Astrocyte (in vitro differentiated cells and primary cell): ENCODE measurements at regions not wholly inside any gene's neighbourhood (a gene's known extent, or its start where the extent isn't known, plus 50 kb on each side); places are given as distances from the start of the nearest gene placed in this dataset.
"Not testable (repeated sequence)": the region's sequence is repeated elsewhere in the genome, so short reads cannot be mapped to it uniquely, and the experiment has no call there.

Experiments used
- DNase-seq: peaks from one replicate; pipeline ENCODE4 v3.0.0-alpha.2; 2010; ENCODE audit warnings: low read depth
- FAIRE-seq: peaks from 2 replicates; lab custom pipeline; 2011; peaks lifted over from hg19 to GRCh38; lab: Jason Lieb, UNC
- H2AFZ ChIP-seq: 2 replicates; pipeline ENCODE4 v1.6.0; 2012; ENCODE audit warnings: low read depth, low read length, inconsistent platforms
- H3K27ac ChIP-seq: 2 replicates; pipeline ENCODE4 v1.5.1; 2011; ENCODE audit warnings: low read depth, low read length, inconsistent platforms
- H3K27me3 ChIP-seq: 2 replicates; pipeline ENCODE4 v1.6.0; 2011; ENCODE audit warnings: low read length, inconsistent platforms; ENCODE audit not compliant: insufficient read depth
- H3K36me3 ChIP-seq: 2 replicates; pipeline ENCODE4 v1.5.1; 2011; ENCODE audit warnings: low read length, inconsistent platforms; ENCODE audit not compliant: insufficient read depth
- H3K4me1 ChIP-seq: 2 replicates; pipeline ENCODE4 v1.5.1; 2011; ENCODE audit warnings: low read length, inconsistent platforms; ENCODE audit not compliant: insufficient read depth
- H3K4me2 ChIP-seq: 2 replicates; pipeline ENCODE4 v1.6.0; 2012; ENCODE audit warnings: low read length, inconsistent platforms
- H3K4me3 ChIP-seq: 2 replicates; pipeline ENCODE4 v1.5.1; 2011; ENCODE audit warnings: low read depth, mild to moderate bottlenecking, low read length, inconsistent platforms; ENCODE audit not compliant: insufficient read depth
- H3K79me2 ChIP-seq: 2 replicates; pipeline ENCODE4 v1.6.0; 2012; ENCODE audit warnings: mild to moderate bottlenecking, low read length, inconsistent platforms; ENCODE audit not compliant: insufficient read depth
- H3K9ac ChIP-seq: 2 replicates; pipeline ENCODE4 v1.6.0; 2012; ENCODE audit warnings: mild to moderate bottlenecking, low read length, inconsistent platforms
- H3K9me3 ChIP-seq: 2 replicates; pipeline ENCODE4 v1.5.1; 2012; ENCODE audit warnings: low read depth, mild to moderate bottlenecking, low read length, inconsistent platforms; ENCODE audit not compliant: insufficient read depth
- H4K20me1 ChIP-seq: 2 replicates; pipeline ENCODE4 v1.6.0; 2012; ENCODE audit warnings: low read length, inconsistent platforms; ENCODE audit not compliant: insufficient read depth
- H3K27ac Mint-ChIP-seq: one replicate; pipeline ENCODE4 v1.8.0; 2021; ENCODE audit warnings: mild to moderate bottlenecking, mixed read lengths; ENCODE audit not compliant: unreplicated experiment
- H3K27me3 Mint-ChIP-seq: one replicate; pipeline ENCODE4 v1.8.0; 2021; ENCODE audit warnings: low read depth, mixed read lengths; ENCODE audit not compliant: unreplicated experiment
- H3K36me3 Mint-ChIP-seq: one replicate; pipeline ENCODE4 v1.8.0; 2021; ENCODE audit warnings: low read depth, mixed read lengths; ENCODE audit not compliant: unreplicated experiment
- H3K4me1 Mint-ChIP-seq: one replicate; pipeline ENCODE4 v1.8.0; 2021; ENCODE audit warnings: low read depth, mixed read lengths; ENCODE audit not compliant: unreplicated experiment
- H3K4me3 Mint-ChIP-seq: one replicate; pipeline ENCODE4 v1.8.0; 2021; ENCODE audit warnings: mild to moderate bottlenecking, moderate library complexity, mixed read lengths; ENCODE audit not compliant: unreplicated experiment
- H3K9me3 Mint-ChIP-seq: one replicate; pipeline ENCODE4 v1.8.0; 2021; ENCODE audit warnings: mild to moderate bottlenecking, mixed read lengths; ENCODE audit not compliant: unreplicated experiment
- EZH2 ChIP-seq: IDR thresholded peaks from 2 replicates; pipeline ENCODE4 v1.6.1; 2012; ENCODE audit warnings: mild to moderate bottlenecking, low read length, inconsistent platforms; ENCODE audit not compliant: insufficient read depth
- TF ChIP-seq, protein P1 (sequence below): IDR thresholded peaks from 2 replicates; pipeline ENCODE4 v1.5.1; 2011; ENCODE audit warnings: low read depth, mild to moderate bottlenecking, inconsistent platforms, low read length, moderate library complexity; ENCODE audit not compliant: insufficient read depth

DNA sequence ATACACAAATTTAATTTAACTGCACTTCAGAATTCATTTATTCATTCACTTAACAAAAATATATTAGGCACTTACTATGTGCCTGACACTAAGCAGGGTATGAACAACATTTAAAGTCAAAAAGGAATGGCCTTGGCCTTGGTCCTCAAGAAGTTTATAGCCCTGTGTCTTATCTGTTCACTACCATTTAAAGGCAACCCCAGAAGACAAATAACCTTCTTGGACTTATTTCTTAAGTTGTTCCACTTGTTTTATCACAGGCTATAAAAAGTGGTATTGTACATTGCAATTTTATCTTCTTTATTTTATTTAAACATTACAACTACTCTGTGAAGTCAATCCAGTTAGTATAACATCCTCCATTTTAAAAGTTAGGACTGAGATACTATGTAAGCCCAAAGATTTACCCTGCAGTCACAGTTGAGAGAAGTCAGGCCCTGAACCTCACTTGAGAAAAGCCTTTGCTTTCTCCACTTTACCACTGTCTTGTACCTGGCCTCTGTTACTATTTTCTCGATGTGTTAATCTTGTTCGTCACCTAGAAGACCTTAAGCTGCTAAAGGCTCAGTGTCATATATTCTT is 305.6 kb upstream of the DIPK2B start:
- H3K27ac Mint-ChIP-seq: peak overlapping the region; percentile 96
- no peaks in the 10 kb centered on the region for H3K9me3 Mint-ChIP-seq

DNA sequence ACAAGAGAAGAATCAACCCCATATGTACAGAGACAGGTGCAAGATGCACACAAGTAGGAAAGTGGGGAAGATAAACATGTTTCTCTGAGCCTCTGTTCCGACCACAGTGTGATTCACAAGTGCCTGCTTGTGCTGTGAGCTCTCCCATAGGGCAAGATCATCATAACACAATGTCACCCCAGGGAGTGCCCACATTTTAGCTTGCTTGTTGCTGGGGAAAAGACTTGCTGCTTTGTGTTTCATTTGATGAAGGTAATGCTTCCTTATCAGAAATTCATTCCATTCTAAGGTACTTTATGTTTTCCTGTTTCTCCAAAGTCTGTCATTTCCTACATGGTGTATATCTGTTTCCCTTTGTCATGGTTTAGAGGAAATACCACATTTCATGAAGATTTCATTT is 304.5 kb upstream of the DIPK2B start:
- Histone ChIP-seq H3K4me2 (peak overlapping the region; percentile 28), H3K27ac (peak overlapping the region; percentile 86), H3K9ac (peak overlapping the region; percentile 33), H3K36me3 (no peaks in the 10 kb centered on the region), H3K27me3 (no peaks in the 10 kb centered on the region), H4K20me1 (no peaks in the 10 kb centered on the region), H2AFZ (no peak overlapping the region), H3K79me2 (no peaks in the 10 kb centered on the region), H3K4me1 (peaks cover 20% of the 10 kb centered on the region), H3K4me3 (no peak overlapping the region), H3K9me3 (no peaks in the 10 kb centered on the region)
- Mint-ChIP-seq H3K27me3 (no peaks in the 10 kb centered on the region), H3K36me3 (no peaks in the 10 kb centered on the region), H3K4me1 (peaks cover 17% of the 10 kb centered on the region), H3K4me3 (no peak overlapping the region), H3K27ac (peak overlapping the region; percentile 91), H3K9me3 (no peaks in the 10 kb centered on the region)
- TF ChIP-seq, protein P1, sequence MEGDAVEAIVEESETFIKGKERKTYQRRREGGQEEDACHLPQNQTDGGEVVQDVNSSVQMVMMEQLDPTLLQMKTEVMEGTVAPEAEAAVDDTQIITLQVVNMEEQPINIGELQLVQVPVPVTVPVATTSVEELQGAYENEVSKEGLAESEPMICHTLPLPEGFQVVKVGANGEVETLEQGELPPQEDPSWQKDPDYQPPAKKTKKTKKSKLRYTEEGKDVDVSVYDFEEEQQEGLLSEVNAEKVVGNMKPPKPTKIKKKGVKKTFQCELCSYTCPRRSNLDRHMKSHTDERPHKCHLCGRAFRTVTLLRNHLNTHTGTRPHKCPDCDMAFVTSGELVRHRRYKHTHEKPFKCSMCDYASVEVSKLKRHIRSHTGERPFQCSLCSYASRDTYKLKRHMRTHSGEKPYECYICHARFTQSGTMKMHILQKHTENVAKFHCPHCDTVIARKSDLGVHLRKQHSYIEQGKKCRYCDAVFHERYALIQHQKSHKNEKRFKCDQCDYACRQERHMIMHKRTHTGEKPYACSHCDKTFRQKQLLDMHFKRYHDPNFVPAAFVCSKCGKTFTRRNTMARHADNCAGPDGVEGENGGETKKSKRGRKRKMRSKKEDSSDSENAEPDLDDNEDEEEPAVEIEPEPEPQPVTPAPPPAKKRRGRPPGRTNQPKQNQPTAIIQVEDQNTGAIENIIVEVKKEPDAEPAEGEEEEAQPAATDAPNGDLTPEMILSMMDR: no peak
- no peak for TF ChIP-seq EZH2
- FAIRE-seq (peak; percentile 90), DNase-seq (peak; percentile 61)

More for the DNA sequence above, 305.6 kb upstream of the DIPK2B start:
- no peak overlapping the region for H3K4me3 ChIP-seq
- no peaks in the 10 kb centered on the region for H3K9me3 ChIP-seq
- H2AFZ ChIP-seq: no peak overlapping the region
- DNase-seq (no peak), FAIRE-seq (peak; percentile 54)
- peak overlapping the region; percentile 13 for H3K4me2 ChIP-seq
- Mint-ChIP-seq H3K4me3 (no peak overlapping the region), H3K27me3 (no peaks in the 10 kb centered on the region), H3K4me1 (peaks cover 17% of the 10 kb centered on the region), H3K36me3 (no peaks in the 10 kb centered on the region)
- H3K36me3 ChIP-seq: no peaks in the 10 kb centered on the region
- TF ChIP-seq EZH2: no peak
- TF ChIP-seq, protein P1: no peak
- no peaks in the 10 kb centered on the region for H3K27me3 ChIP-seq
- peaks cover 20% of the 10 kb centered on the region for H3K4me1 ChIP-seq
- no peaks in the 10 kb centered on the region for H3K79me2 ChIP-seq
- peak overlapping the region; percentile 86 for H3K27ac ChIP-seq
- no peaks in the 10 kb centered on the region for H4K20me1 ChIP-seq
- H3K9ac ChIP-seq: peak overlapping the region; percentile 42

DNA sequence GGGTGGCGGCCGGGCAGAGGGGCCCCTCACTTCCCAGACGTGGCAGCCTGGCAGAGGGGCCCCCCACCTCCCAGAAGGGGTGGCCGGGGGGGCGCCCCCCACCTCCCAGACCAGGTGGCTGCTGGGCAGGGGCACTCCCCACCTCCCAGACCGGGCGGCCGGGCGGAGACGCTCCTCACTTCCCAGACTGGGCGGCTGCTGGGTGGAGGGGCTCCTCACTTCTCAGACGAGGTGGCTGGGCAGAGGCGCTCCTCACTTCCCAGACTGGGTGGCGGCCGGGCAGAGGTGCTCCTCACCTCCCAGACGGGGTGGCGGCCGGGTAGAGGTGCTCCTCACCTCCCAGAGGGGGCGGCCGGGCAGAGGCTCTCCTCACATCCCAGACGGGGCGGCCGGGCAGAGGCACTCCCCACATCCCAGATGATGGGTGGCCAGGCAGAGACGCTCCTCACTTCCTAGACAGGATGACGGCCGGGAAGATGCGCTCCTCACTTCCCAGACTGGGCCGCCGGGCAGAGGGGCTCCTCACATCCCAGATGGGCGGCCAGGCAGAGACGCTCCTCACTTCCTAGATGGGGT is 303.2 kb upstream of the DIPK2B start:
- H3K9me3 Mint-ChIP-seq, H2AFZ ChIP-seq, H3K27me3 Mint-ChIP-seq, H3K9me3 ChIP-seq, FAIRE-seq, H3K9ac ChIP-seq, DNase-seq, H3K27ac Mint-ChIP-seq, H3K4me3 Mint-ChIP-seq, H3K27me3 ChIP-seq, H3K4me3 ChIP-seq, H3K36me3 ChIP-seq, H3K36me3 Mint-ChIP-seq, H3K4me2 ChIP-seq, H3K27ac ChIP-seq, H4K20me1 ChIP-seq, H3K79me2 ChIP-seq: not testable (repeated sequence)
- H3K4me1 ChIP-seq: peaks cover 20% of the 10 kb centered on the region
- H3K4me1 Mint-ChIP-seq: peaks cover 17% of the 10 kb centered on the region
